Fibroblast of mammary gland (primary cell): ENCODE measurements at regions not wholly inside any gene's neighbourhood (a gene's known extent, or its start where the extent isn't known, plus 50 kb on each side); places are given as distances from the start of the nearest gene placed in this dataset.
"Not testable (repeated sequence)": the region's sequence is repeated elsewhere in the genome, so short reads cannot be mapped to it uniquely, and the experiment has no call there.

ENCODE experiments used
- DNase-seq: peaks from one replicate; pipeline ENCODE4 v3.0.0-alpha.2; 2010; ENCODE audit warnings: low read depth
- H3K4me3 ChIP-seq: 2 replicates; pipeline ENCODE4 v1.5.1; 2011; ENCODE audit warnings: low read depth, mild to moderate bottlenecking, low read length, moderate library complexity; ENCODE audit not compliant: control insufficient read depth
- CTCF ChIP-seq: conservative IDR thresholded peaks from 2 replicates; pipeline ENCODE4 v1.5.1; 2011; ENCODE audit warnings: low read depth, low read length, inconsistent platforms; ENCODE audit not compliant: control insufficient read depth, insufficient read depth

- DNase-seq: peak; percentile 14
- TF ChIP-seq CTCF: no peak
- no peak overlapping the region for H3K4me3 ChIP-seq
These were observed 659.9 kb upstream of the RGS18 start for GRCh38 chr1:191498318-191498717.

GRCh38 chr1:191498825-191499224, 659.4 kb upstream of the RGS18 start:
- no peak overlapping the region for H3K4me3 ChIP-seq
- no peak for TF ChIP-seq CTCF
- DNase-seq: no peak

GRCh38 chr1:191504999-191505398, 653.3 kb upstream of the RGS18 start:
- no peak for TF ChIP-seq CTCF
- no peak for DNase-seq
- H3K4me3 ChIP-seq: no peak overlapping the region

- DNase-seq: no peak
- no peak for TF ChIP-seq CTCF
- H3K4me3 ChIP-seq: no peak overlapping the region
These were observed 650.0 kb upstream of the RGS18 start for GRCh38 chr1:191508239-191508638.

- DNase-seq, H3K4me3 ChIP-seq: not testable (repeated sequence)
These were observed 646.8 kb upstream of the RGS18 start for GRCh38 chr1:191511480-191511879.

GRCh38 chr1:191517826-191518225, 640.4 kb upstream of the RGS18 start:
- DNase-seq: no peak
- H3K4me3 ChIP-seq: no peak overlapping the region
- no peak for TF ChIP-seq CTCF

GRCh38 chr1:191519519-191519918, 638.7 kb upstream of the RGS18 start:
- no peak overlapping the region for H3K4me3 ChIP-seq
- DNase-seq: no peak
- no peak for TF ChIP-seq CTCF
